WTC11 (cell line): ENCODE measurements at regions not wholly inside any gene's neighbourhood (a gene's known extent, or its start where the extent isn't known, plus 50 kb on each side); places are given as distances from the start of the nearest gene placed in this dataset.

Experiments
- ATAC-seq: fragments of 200-7000 bp; cut with Tn5 transposase; 2 replicates; pipeline ENCODE4 v1.10.0; 2021; ENCODE audit warnings: mild to moderate bottlenecking, moderate library complexity
- CTCF ChIA-PET: fragments of 300-600 bp; sonication (Branson Sonifier 250); formaldehyde crosslinking; loops from one replicate; lab custom pipeline; 2021; ENCODE audit warnings: antibody characterized with exemption; lab: Charles Lee
- POLR2A ChIA-PET: fragments of 350-600 bp; sonication (Branson Sonifier 250); formaldehyde crosslinking; loops from one replicate; lab custom pipeline; 2021; ENCODE audit warnings: antibody characterized with exemption; lab: Charles Lee
- DNase-seq: peaks from one replicate; pipeline ENCODE4 v3.0.0; 2021; ENCODE audit warnings: low spot score
- H3K27ac Mint-ChIP-seq: 2 replicates; pipeline ENCODE4 v1.8.0; 2021; ENCODE audit warnings: mixed read lengths
- H3K27me3 Mint-ChIP-seq: 2 replicates; pipeline ENCODE4 v1.8.0; 2021; ENCODE audit warnings: low read depth, mild to moderate bottlenecking, moderate library complexity, mixed read lengths
- H3K36me3 Mint-ChIP-seq: 2 replicates; pipeline ENCODE4 v1.8.0; 2021; ENCODE audit warnings: mixed read lengths
- H3K4me1 Mint-ChIP-seq: 2 replicates; pipeline ENCODE4 v1.8.0; 2022; ENCODE audit warnings: mixed read lengths
- H3K4me3 Mint-ChIP-seq: 2 replicates; pipeline ENCODE4 v1.8.0; 2021; ENCODE audit warnings: mild to moderate bottlenecking, moderate library complexity, mixed read lengths
- H3K9me3 Mint-ChIP-seq: 2 replicates; pipeline ENCODE4 v1.8.0; 2021; ENCODE audit warnings: mixed read lengths
- AR ChIP-seq: fragments of 250-450 bp; sonication (Bioruptor Pico); IDR thresholded peaks from 2 replicates; pipeline ENCODE4 v1.9.0; 2021; ENCODE audit warnings: mild to moderate bottlenecking
- ATF2 ChIP-seq: sonication (generic); formaldehyde crosslinking; IDR thresholded peaks from 2 replicates; pipeline ENCODE4 v1.8.1; 2022; ENCODE audit warnings: low read depth, missing genetic modification reagents, borderline replicate concordance
- E2F1 ChIP-seq: sonication (generic); formaldehyde crosslinking; IDR thresholded peaks from 2 replicates; pipeline ENCODE4 v1.8.0; 2022; ENCODE audit warnings: mild to moderate bottlenecking, missing genetic modification reagents
- ESRRA ChIP-seq: sonication (generic); formaldehyde crosslinking; IDR thresholded peaks from 2 replicates; pipeline ENCODE4 v1.8.1; 2022; ENCODE audit warnings: mild to moderate bottlenecking, missing genetic modification reagents, borderline replicate concordance
- ETV6 ChIP-seq: sonication (generic); formaldehyde crosslinking; IDR thresholded peaks from 2 replicates; pipeline ENCODE4 v1.8.1; 2022; ENCODE audit warnings: mild to moderate bottlenecking, missing genetic modification reagents
- FOXJ3 ChIP-seq: sonication (generic); formaldehyde crosslinking; IDR thresholded peaks from 2 replicates; pipeline ENCODE4 v1.9.0; 2021; ENCODE audit warnings: missing genetic modification reagents, mild to moderate bottlenecking, borderline replicate concordance
- GTF2I ChIP-seq: fragments of 250-450 bp; sonication (Bioruptor Pico); conservative IDR thresholded peaks from 2 replicates; pipeline ENCODE4 v1.4.0; 2021; ENCODE audit warnings: mild to moderate bottlenecking
- IRF2 ChIP-seq: sonication (generic); formaldehyde crosslinking; IDR thresholded peaks from 2 replicates; pipeline ENCODE4 v1.8.0; 2022; ENCODE audit warnings: low read depth, missing genetic modification reagents, borderline replicate concordance
- KAT7 ChIP-seq: sonication (generic); formaldehyde crosslinking; IDR thresholded peaks from 2 replicates; pipeline ENCODE4 v1.8.1; 2023; ENCODE audit warnings: missing genetic modification reagents, mild to moderate bottlenecking, borderline replicate concordance
- MYBL2 ChIP-seq: sonication (generic); formaldehyde crosslinking; IDR thresholded peaks from 2 replicates; pipeline ENCODE4 v1.8.1; 2023; ENCODE audit warnings: mild to moderate bottlenecking, moderate library complexity, missing genetic modification reagents
- NFYB ChIP-seq: sonication (generic); formaldehyde crosslinking; conservative IDR thresholded peaks from 2 replicates; pipeline ENCODE4 v1.8.0; 2022; ENCODE audit warnings: low read depth, missing genetic modification reagents
- NR1H2 ChIP-seq: sonication (generic); formaldehyde crosslinking; IDR thresholded peaks from 2 replicates; pipeline ENCODE4 v1.9.0; 2021; ENCODE audit warnings: mild to moderate bottlenecking, moderate library complexity, missing genetic modification reagents
- OVOL2 ChIP-seq: fragments of 250-450 bp; sonication (Bioruptor Pico); IDR thresholded peaks from 2 replicates; pipeline ENCODE4 v1.9.0; 2021; ENCODE audit warnings: mild to moderate bottlenecking, borderline replicate concordance
- RELA ChIP-seq: sonication (generic); formaldehyde crosslinking; IDR thresholded peaks from 2 replicates; pipeline ENCODE4 v1.8.1; 2022; ENCODE audit warnings: missing genetic modification reagents, mild to moderate bottlenecking, borderline replicate concordance
- TCF7 ChIP-seq: sonication (generic); formaldehyde crosslinking; IDR thresholded peaks from 2 replicates; pipeline ENCODE4 v1.8.0; 2022; ENCODE audit warnings: mild to moderate bottlenecking, low read depth, missing genetic modification reagents, moderate library complexity
- ZNF138 ChIP-seq: sonication (generic); formaldehyde crosslinking; conservative IDR thresholded peaks from 2 replicates; pipeline ENCODE4 v1.8.1; 2022; ENCODE audit warnings: mild to moderate bottlenecking, moderate library complexity, missing genetic modification reagents
- ZNF219 ChIP-seq: sonication (generic); formaldehyde crosslinking; IDR thresholded peaks from 2 replicates; pipeline ENCODE4 v1.8.0; 2023; ENCODE audit warnings: missing genetic modification reagents, mild to moderate bottlenecking, borderline replicate concordance
- TF ChIP-seq, protein P1 (sequence below): sonication (generic); formaldehyde crosslinking; IDR thresholded peaks from 2 replicates; pipeline ENCODE4 v1.8.1; 2022; ENCODE audit warnings: low read depth, mild to moderate bottlenecking, moderate library complexity, missing genetic modification reagents, borderline replicate concordance
- TF ChIP-seq, protein P2 (sequence below): sonication (generic); formaldehyde crosslinking; IDR thresholded peaks from 2 replicates; pipeline ENCODE4 v1.8.0; 2022; ENCODE audit warnings: mild to moderate bottlenecking, missing genetic modification reagents
- TF ChIP-seq, protein P3 (sequence below): sonication (generic); formaldehyde crosslinking; conservative IDR thresholded peaks from 2 replicates; pipeline ENCODE4 v1.8.1; 2022; ENCODE audit warnings: mild to moderate bottlenecking, missing genetic modification reagents
- TF ChIP-seq, protein P4 (sequence below): sonication (generic); formaldehyde crosslinking; IDR thresholded peaks from 2 replicates; pipeline ENCODE4 v1.8.1; 2023; ENCODE audit warnings: mild to moderate bottlenecking, moderate library complexity, missing genetic modification reagents
- TF ChIP-seq, protein P5 (sequence below): sonication (generic); formaldehyde crosslinking; IDR thresholded peaks from 2 replicates; pipeline ENCODE4 v1.8.1; 2023; ENCODE audit warnings: mild to moderate bottlenecking, missing genetic modification reagents, moderate library complexity

DNA sequence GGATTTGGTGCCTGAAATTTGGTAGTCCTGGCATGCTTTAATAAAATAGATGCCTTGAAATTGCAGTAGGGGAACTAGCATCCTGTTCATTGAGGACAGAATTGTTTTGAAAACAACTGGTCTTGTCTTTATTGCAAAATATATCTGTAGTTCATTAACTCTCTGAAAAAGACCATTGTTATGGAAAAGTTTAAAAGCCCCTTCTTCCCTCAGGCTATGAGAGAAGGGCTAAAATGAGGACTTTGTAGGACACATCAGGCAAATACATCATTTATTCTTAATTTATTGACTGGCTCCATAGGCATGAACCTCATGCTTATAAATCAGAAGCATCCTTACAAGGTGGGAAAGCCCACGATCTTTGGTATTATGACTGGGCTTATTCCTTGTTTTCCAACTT lies 221.0 kb upstream of the CBLB start (continued):
- TF ChIP-seq FOXJ3 (CRISPR knock-in tag) (no peak), ETV6 (no peak), RELA (CRISPR knock-in tag) (no peak), ATF2 (CRISPR knock-in tag) (no peak), ESRRA (no peak), IRF2 (CRISPR knock-in tag) (no peak), NR1H2 (CRISPR knock-in tag) (no peak), MYBL2 (no peak), TCF7 (CRISPR knock-in tag) (no peak)
- TF ChIP-seq, protein P1, sequence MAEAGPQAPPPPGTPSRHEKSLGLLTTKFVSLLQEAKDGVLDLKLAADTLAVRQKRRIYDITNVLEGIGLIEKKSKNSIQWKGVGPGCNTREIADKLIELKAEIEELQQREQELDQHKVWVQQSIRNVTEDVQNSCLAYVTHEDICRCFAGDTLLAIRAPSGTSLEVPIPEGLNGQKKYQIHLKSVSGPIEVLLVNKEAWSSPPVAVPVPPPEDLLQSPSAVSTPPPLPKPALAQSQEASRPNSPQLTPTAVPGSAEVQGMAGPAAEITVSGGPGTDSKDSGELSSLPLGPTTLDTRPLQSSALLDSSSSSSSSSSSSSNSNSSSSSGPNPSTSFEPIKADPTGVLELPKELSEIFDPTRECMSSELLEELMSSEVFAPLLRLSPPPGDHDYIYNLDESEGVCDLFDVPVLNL (CRISPR knock-in tag): no peak

DNA sequence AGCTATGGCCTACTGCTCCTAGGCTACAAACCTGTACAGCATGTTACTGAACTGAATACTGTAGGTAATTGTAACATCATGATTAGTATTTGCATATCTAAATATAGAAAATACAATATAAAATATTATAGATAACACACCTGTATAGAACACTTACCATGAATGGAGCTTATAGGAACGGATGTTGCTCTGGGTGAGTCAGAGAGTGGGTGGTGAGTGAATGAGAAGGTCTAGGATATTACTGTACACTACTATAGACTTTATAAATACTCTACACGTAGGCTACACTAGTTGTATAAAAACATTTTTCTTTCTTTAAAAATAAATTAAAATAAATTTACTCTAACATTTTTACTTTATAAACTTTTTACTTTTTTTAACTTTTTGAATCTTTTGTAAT lies 224.0 kb upstream of the CBLB start:
- peaks cover 3% of the 10 kb centered on the region; the same call in 1 of the 2 replicates for H3K4me1 Mint-ChIP-seq
- ATAC-seq (no peak), DNase-seq (no peak)
- H3K27me3 Mint-ChIP-seq: no peaks in the 10 kb centered on the region
- H3K36me3 Mint-ChIP-seq: no peaks in the 10 kb centered on the region
- no peak overlapping the region for H3K4me3 Mint-ChIP-seq
- POLR2A ChIA-PET: no interaction called here
- CTCF ChIA-PET: no interaction called here
- H3K27ac Mint-ChIP-seq: no peak overlapping the region
- peaks cover 7% of the 10 kb centered on the region for H3K9me3 Mint-ChIP-seq
- no peak for TF ChIP-seq ATF2 (CRISPR knock-in tag)
- TF ChIP-seq, protein P2, sequence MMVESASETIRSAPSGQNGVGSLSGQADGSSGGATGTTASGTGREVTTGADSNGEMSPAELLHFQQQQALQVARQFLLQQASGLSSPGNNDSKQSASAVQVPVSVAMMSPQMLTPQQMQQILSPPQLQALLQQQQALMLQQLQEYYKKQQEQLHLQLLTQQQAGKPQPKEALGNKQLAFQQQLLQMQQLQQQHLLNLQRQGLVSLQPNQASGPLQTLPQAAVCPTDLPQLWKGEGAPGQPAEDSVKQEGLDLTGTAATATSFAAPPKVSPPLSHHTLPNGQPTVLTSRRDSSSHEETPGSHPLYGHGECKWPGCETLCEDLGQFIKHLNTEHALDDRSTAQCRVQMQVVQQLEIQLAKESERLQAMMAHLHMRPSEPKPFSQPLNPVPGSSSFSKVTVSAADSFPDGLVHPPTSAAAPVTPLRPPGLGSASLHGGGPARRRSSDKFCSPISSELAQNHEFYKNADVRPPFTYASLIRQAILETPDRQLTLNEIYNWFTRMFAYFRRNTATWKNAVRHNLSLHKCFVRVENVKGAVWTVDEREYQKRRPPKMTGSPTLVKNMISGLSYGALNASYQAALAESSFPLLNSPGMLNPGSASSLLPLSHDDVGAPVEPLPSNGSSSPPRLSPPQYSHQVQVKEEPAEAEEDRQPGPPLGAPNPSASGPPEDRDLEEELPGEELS: no peak
- TF ChIP-seq IRF2 (CRISPR knock-in tag): no peak
- TF ChIP-seq ZNF219 (CRISPR knock-in tag): no peak
- TF ChIP-seq, protein P3, sequence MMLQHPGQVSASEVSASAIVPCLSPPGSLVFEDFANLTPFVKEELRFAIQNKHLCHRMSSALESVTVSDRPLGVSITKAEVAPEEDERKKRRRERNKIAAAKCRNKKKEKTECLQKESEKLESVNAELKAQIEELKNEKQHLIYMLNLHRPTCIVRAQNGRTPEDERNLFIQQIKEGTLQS (CRISPR knock-in tag): no peak
- no peak for TF ChIP-seq KAT7 (CRISPR knock-in tag)
- no peak for TF ChIP-seq GTF2I
- TF ChIP-seq NFYB (CRISPR knock-in tag): no peak
- no peak for TF ChIP-seq E2F1 (CRISPR knock-in tag)
- no peak for TF ChIP-seq AR (CRISPR knock-in tag)
- TF ChIP-seq, protein P4, sequence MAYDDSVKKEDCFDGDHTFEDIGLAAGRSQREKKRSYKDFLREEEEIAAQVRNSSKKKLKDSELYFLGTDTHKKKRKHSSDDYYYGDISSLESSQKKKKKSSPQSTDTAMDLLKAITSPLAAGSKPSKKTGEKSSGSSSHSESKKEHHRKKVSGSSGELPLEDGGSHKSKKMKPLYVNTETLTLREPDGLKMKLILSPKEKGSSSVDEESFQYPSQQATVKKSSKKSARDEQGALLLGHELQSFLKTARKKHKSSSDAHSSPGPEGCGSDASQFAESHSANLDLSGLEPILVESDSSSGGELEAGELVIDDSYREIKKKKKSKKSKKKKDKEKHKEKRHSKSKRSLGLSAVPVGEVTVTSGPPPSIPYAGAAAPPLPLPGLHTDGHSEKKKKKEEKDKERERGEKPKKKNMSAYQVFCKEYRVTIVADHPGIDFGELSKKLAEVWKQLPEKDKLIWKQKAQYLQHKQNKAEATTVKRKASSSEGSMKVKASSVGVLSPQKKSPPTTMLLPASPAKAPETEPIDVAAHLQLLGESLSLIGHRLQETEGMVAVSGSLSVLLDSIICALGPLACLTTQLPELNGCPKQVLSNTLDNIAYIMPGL: no peak
- TF ChIP-seq, protein P5, sequence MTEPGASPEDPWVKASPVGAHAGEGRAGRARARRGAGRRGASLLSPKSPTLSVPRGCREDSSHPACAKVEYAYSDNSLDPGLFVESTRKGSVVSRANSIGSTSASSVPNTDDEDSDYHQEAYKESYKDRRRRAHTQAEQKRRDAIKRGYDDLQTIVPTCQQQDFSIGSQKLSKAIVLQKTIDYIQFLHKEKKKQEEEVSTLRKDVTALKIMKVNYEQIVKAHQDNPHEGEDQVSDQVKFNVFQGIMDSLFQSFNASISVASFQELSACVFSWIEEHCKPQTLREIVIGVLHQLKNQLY (CRISPR knock-in tag): no peak
- no peak for TF ChIP-seq OVOL2
- TF ChIP-seq ZNF138 (CRISPR knock-in tag): no peak
